ENCODE measurements at regions not wholly inside any gene's neighbourhood (a gene's known extent, or its start where the extent isn't known, plus 50 kb on each side); places are given as distances from the start of the nearest gene placed in this dataset.

DNA sequence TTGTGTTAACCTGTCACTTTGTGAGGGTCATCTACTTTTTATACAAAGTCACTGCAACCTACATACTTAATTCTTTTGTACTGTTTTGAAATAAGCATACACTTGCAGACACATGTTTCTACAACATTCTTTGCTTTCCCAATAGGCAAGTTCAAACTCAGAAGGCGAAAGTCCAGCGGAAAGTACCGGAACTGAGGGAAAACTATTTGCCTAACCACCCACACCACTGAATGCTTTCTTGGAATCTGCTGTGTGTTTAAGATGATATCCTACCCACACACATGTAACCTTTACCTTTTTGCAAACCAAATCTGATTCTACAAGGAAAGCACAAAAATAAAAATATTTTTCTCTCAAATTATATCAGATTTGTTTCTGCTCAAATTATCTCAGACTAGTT is 139.4 kb upstream of the AGR3 start:
- Histone ChIP-seq H3K4me1 (ENCODE audit: insufficient read depth) (no peaks in the 10 kb centered on the region), H3K36me3 (no peaks in the 10 kb centered on the region), H3K4me3 (no peak overlapping the region), H3K27ac (no peak overlapping the region), H3K9me3 (no peaks in the 10 kb centered on the region), H3K27me3 (no peaks in the 10 kb centered on the region)
- DNase-seq: no peak
- intact Hi-C loops (cut with DNase I): no loop called here
- WGBS, 3 donors: 25 to 54% (median 28%) methylated on average over 3 of the region's 3 CpGs
- TF ChIP-seq EP300 (IDR thresholded peaks at IDR 0.05) (no peak), POLR2A (IDR thresholded peaks at IDR 0.05) (no peak)
- TF ChIP-seq, protein P1, sequence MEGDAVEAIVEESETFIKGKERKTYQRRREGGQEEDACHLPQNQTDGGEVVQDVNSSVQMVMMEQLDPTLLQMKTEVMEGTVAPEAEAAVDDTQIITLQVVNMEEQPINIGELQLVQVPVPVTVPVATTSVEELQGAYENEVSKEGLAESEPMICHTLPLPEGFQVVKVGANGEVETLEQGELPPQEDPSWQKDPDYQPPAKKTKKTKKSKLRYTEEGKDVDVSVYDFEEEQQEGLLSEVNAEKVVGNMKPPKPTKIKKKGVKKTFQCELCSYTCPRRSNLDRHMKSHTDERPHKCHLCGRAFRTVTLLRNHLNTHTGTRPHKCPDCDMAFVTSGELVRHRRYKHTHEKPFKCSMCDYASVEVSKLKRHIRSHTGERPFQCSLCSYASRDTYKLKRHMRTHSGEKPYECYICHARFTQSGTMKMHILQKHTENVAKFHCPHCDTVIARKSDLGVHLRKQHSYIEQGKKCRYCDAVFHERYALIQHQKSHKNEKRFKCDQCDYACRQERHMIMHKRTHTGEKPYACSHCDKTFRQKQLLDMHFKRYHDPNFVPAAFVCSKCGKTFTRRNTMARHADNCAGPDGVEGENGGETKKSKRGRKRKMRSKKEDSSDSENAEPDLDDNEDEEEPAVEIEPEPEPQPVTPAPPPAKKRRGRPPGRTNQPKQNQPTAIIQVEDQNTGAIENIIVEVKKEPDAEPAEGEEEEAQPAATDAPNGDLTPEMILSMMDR (IDR thresholded peaks at IDR 0.05): no peak

DNA sequence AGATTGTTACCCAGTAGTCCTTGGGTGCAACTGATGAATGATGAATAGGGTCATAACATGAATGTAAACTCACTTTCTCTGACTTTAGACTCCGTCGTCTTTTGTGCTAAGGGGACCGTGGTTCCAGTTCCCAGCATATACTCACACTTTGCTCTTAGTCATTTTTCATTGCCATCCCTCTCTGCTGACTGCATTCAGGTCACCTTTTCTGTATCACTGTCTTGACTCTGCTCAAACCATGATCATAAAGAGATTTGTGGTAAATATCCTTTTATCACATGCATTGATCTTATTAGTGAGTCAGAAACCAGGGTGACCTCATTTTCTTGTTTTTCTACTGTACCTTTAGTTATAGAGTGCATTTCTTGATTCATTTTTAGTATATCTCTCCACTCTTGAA is 141.1 kb upstream of the AGR3 start:
- Histone ChIP-seq H3K27ac (no peak overlapping the region), H3K9me3 (no peaks in the 10 kb centered on the region), H3K27me3 (no peaks in the 10 kb centered on the region), H3K4me1 (ENCODE audit: insufficient read depth) (no peaks in the 10 kb centered on the region), H3K4me3 (no peak overlapping the region), H3K36me3 (no peaks in the 10 kb centered on the region)
- intact Hi-C loops (cut with DNase I): no loop called here
- TF ChIP-seq, protein P1 (IDR thresholded peaks at IDR 0.05): no peak
- TF ChIP-seq POLR2A (IDR thresholded peaks at IDR 0.05) (no peak), EP300 (IDR thresholded peaks at IDR 0.05) (no peak)
- DNase-seq: no peak
- WGBS, 3 donors: 96 to 99% (median 98%) methylated on average over 3 of the region's 3 CpGs

DNA sequence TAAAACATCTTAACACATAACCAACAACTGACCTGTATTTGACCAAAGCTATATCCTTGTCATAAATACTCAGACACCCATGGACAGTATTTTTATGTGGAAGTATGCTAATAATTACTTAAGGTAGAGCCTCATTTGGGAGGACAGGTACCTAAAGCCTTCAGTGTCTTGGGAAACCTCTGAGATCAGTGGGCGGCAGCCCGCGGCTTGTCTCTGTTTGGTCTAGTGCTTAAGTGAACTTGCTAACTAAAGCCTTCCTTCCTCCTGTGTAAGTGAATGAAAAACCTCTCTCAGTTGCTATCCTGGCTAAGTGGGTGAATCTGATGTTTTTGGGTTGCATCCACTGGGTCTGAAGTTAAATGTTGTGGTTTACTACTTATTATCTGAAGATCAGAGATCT is 144.5 kb upstream of the AGR3 start:
- no peaks in the 10 kb centered on the region for H3K36me3 ChIP-seq
- H3K4me1 ChIP-seq (ENCODE audit: insufficient read depth): no peaks in the 10 kb centered on the region
- no peak for DNase-seq
- no peaks in the 10 kb centered on the region for H3K27me3 ChIP-seq
- 96 to 97% (median 97%) methylated on average over 3 of the region's 3 CpGs for WGBS, 3 donors
- no peaks in the 10 kb centered on the region for H3K9me3 ChIP-seq
- intact Hi-C loops (cut with DNase I): no loop called here
- no peak overlapping the region for H3K27ac ChIP-seq
- H3K4me3 ChIP-seq: no peak overlapping the region
- TF ChIP-seq POLR2A (IDR thresholded peaks at IDR 0.05) (no peak), EP300 (IDR thresholded peaks at IDR 0.05) (no peak)
- TF ChIP-seq, protein P1 (IDR thresholded peaks at IDR 0.05): no peak

DNA sequence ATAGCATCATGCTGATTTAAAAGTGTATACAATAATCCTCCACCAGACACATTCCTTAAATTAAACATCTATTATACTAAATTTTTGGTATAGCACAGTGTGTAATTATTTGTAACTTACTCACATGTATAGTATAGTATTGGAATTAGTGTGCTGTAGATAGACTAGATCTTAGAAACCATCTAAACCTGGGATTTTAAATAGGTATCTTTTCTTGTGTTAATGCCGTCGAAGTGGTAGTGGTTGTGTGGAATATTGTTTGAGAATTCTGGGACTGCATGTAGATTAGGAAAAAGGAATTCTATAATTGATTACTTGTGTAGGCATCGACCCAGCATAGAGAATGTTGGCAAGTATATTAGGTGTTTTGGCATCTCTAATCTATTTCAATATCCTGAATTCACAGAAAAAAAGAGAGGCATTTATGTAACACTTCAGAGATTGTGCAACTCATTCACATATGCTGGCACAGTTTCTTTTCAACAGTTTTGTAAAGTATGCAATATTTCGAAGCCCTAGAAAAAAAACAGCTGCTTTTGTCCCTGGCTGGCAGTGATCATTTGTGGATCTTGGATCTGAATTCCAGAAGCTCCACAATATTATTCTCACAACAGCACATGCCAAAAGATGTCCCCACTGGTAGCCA is 145.5 kb upstream of the AGR3 start:
- DNase-seq: no peak
- 63 to 76% (median 69%) methylated on average over 4 of the region's 4 CpGs for WGBS, 3 donors
- Histone ChIP-seq H3K4me1 (ENCODE audit: insufficient read depth) (no peaks in the 10 kb centered on the region), H3K36me3 (no peaks in the 10 kb centered on the region), H3K9me3 (no peaks in the 10 kb centered on the region), H3K27ac (no peak overlapping the region), H3K27me3 (no peaks in the 10 kb centered on the region), H3K4me3 (no peak overlapping the region)
- TF ChIP-seq, protein P1 (IDR thresholded peaks at IDR 0.05): no peak
- TF ChIP-seq EP300 (IDR thresholded peaks at IDR 0.05): no peak
- TF ChIP-seq POLR2A (IDR thresholded peaks at IDR 0.05): no peak
- intact Hi-C loops (cut with DNase I): no loop called here
